ENCODE measurements at regions not wholly inside any gene's neighbourhood (a gene's known extent, or its start where the extent isn't known, plus 50 kb on each side); places are given as distances from the start of the nearest gene placed in this dataset.

GRCh38 chr4:24076811-24077210 is 187.0 kb upstream of the PPARGC1A start:
- H3K9ac ChIP-seq (replicated peaks; ENCODE audit: extremely low read depth, insufficient read depth, low read length): no peak overlapping the region
- H3K4me2 ChIP-seq (ENCODE audit: insufficient read depth, low read length): no peak overlapping the region
- no peaks in the 10 kb centered on the region for H3K4me1 ChIP-seq (ENCODE audit: control insufficient read depth, extremely low read depth, insufficient read depth, low read length)
- ChIA-PET CTCF (no interaction called here), POLR2A (no interaction called here)
- intact Hi-C loops (cut with micrococcal nuclease): no loop called here
- no peaks in the 10 kb centered on the region for H3K9me3 ChIP-seq (replicated peaks; ENCODE audit: control insufficient read depth, insufficient read depth, low read length)
- H3K27me3 ChIP-seq (ENCODE audit: control insufficient read depth in 2 of 2, insufficient read depth in 2 of 2, low read length in 2 of 2): no peaks in the 10 kb centered on the region
- no peaks in the 10 kb centered on the region for H4K20me1 ChIP-seq (replicated peaks; ENCODE audit: control insufficient read depth, extremely low read depth, insufficient read depth, low read length)
- FAIRE-seq (no peak), DNase-seq (ENCODE audit: low read depth, low spot score) (no peak)
- H3K79me2 ChIP-seq (ENCODE audit: control insufficient read depth, insufficient read depth, low read length): no peaks in the 10 kb centered on the region
- TF ChIP-seq GATA2 (IDR thresholded peaks at IDR 0.05; ENCODE audit: insufficient read depth, insufficient read length, low read depth, low read length) (no peak), POLR2A (IDR thresholded peaks at IDR 0.05; ENCODE audit: low read depth, low read length) (no peak), POLR2AphosphoS5 (IDR thresholded peaks at IDR 0.05; ENCODE audit: insufficient read depth, low read depth, low read length) (no peak), JUN (IDR thresholded peaks at IDR 0.05; ENCODE audit: borderline replicate concordance, insufficient read depth, insufficient read length, low read depth) (no peak), CTCF (IDR thresholded peaks at IDR 0.05; ENCODE audit: extremely low read depth in 1 of 2, insufficient read depth in 1 of 2, low read depth in 1 of 2, low read length in 2 of 2) (no peak)
- H3K36me3 ChIP-seq (ENCODE audit: control insufficient read depth in 2 of 2, extremely low read depth in 1 of 2, insufficient read depth in 2 of 2, low read length in 2 of 2): no peaks in the 10 kb centered on the region
- H3K27ac ChIP-seq (ENCODE audit: insufficient read depth, low read depth, low read length): no peak overlapping the region
- no peak overlapping the region for H2AFZ ChIP-seq (ENCODE audit: low read depth, low read length)
- no TSS peak for BruUV-seq (replicated peaks)
- dilution Hi-C loops (cut with MboI; ENCODE audit: extremely low pct_ligation_motif_present, low sequenced_read_pairs): no loop called here
- H3K4me3 ChIP-seq (replicated peaks in 1 of 3; ENCODE audit: insufficient read depth in 1 of 3, low read depth in 1 of 3, low read length in 3 of 3): no peak overlapping the region
- H3K9me1 ChIP-seq (replicated peaks; ENCODE audit: control insufficient read depth, extremely low read depth, insufficient read depth, low read length): no peaks in the 10 kb centered on the region

- Histone ChIP-seq H3K9ac (replicated peaks; ENCODE audit: extremely low read depth, insufficient read depth, low read length) (no peak overlapping the region), H2AFZ (ENCODE audit: low read depth, low read length) (no peak overlapping the region), H3K4me1 (ENCODE audit: control insufficient read depth, extremely low read depth, insufficient read depth, low read length) (no peaks in the 10 kb centered on the region), H3K36me3 (ENCODE audit: control insufficient read depth in 2 of 2, extremely low read depth in 1 of 2, insufficient read depth in 2 of 2, low read length in 2 of 2) (no peaks in the 10 kb centered on the region), H3K9me3 (replicated peaks; ENCODE audit: control insufficient read depth, insufficient read depth, low read length) (no peaks in the 10 kb centered on the region), H3K79me2 (ENCODE audit: control insufficient read depth, insufficient read depth, low read length) (no peaks in the 10 kb centered on the region), H3K9me1 (replicated peaks; ENCODE audit: control insufficient read depth, extremely low read depth, insufficient read depth, low read length) (no peaks in the 10 kb centered on the region), H3K4me3 (replicated peaks in 1 of 3; ENCODE audit: insufficient read depth in 1 of 3, low read depth in 1 of 3, low read length in 3 of 3) (no peak overlapping the region), H3K27ac (ENCODE audit: insufficient read depth, low read depth, low read length) (no peak overlapping the region), H3K27me3 (ENCODE audit: control insufficient read depth in 2 of 2, insufficient read depth in 2 of 2, low read length in 2 of 2) (no peaks in the 10 kb centered on the region), H4K20me1 (replicated peaks; ENCODE audit: control insufficient read depth, extremely low read depth, insufficient read depth, low read length) (no peaks in the 10 kb centered on the region), H3K4me2 (ENCODE audit: insufficient read depth, low read length) (no peak overlapping the region)
- dilution Hi-C loops (cut with MboI; ENCODE audit: extremely low pct_ligation_motif_present, low sequenced_read_pairs) (no loop called here), intact Hi-C loops (cut with micrococcal nuclease) (no loop called here)
- TF ChIP-seq JUN (IDR thresholded peaks at IDR 0.05; ENCODE audit: borderline replicate concordance, insufficient read depth, insufficient read length, low read depth): no peak
- TF ChIP-seq MAX (IDR thresholded peaks at IDR 0.05; ENCODE audit: insufficient read depth, insufficient read length): no peak
- TF ChIP-seq MYC (IDR thresholded peaks at IDR 0.05; ENCODE audit: low read depth, low read length): no peak
- TF ChIP-seq POLR2AphosphoS5 (IDR thresholded peaks at IDR 0.05; ENCODE audit: insufficient read depth, low read depth, low read length): no peak
- no peak for TF ChIP-seq FOS (IDR thresholded peaks at IDR 0.05; ENCODE audit: borderline replicate concordance, insufficient read depth, low read length)
- CTCF ChIA-PET: no interaction called here
- FAIRE-seq (no peak), DNase-seq (ENCODE audit: low read depth, low spot score) (no peak)
- BruUV-seq (replicated peaks): no TSS peak
- POLR2A ChIA-PET: no interaction called here
These were observed 184.1 kb upstream of the PPARGC1A start for GRCh38 chr4:24073948-24074347.

Measured in endothelial cell of umbilical vein (primary cell).